Endothelial cell of umbilical vein (primary cell): ENCODE measurements at regions not wholly inside any gene's neighbourhood (a gene's known extent, or its start where the extent isn't known, plus 50 kb on each side); places are given as distances from the start of the nearest gene placed in this dataset.

Experiments used
- BruUV-seq: library from RNA; stranded (reverse); fragments of 400-500 nt; replicated peaks from 2 replicates; lab custom pipeline; 2021; lab: Mats Ljungman, UMichigan
- CTCF ChIA-PET: fragments of 300-600, 350-600 bp; sonication (Branson Sonifier 250); formaldehyde crosslinking; loops from one replicate; lab custom pipeline; 2021; ENCODE audit warnings: antibody characterized with exemption, inconsistent platforms; lab: Charles Lee
- POLR2A ChIA-PET: fragments of 300-600, 350-600 bp; sonication (Branson Sonifier 250); formaldehyde crosslinking; loops from one replicate; lab custom pipeline; 2021; ENCODE audit warnings: antibody characterized with exemption, inconsistent platforms; lab: Charles Lee
- DNase-seq: peaks from one replicate; pipeline ENCODE4 v3.0.0-alpha.2; 2011; ENCODE audit warnings: low read depth, low spot score
- FAIRE-seq: peaks from 2 replicates; lab custom pipeline; 2011; peaks lifted over from hg19 to GRCh38; lab: Jason Lieb, UNC
- H2AFZ ChIP-seq: 2 replicates; pipeline ENCODE4 v1.6.0; 2012; ENCODE audit warnings: low read depth, low read length, control low read depth, inconsistent platforms
- H3K27ac ChIP-seq: 2 replicates; pipeline ENCODE4 v1.5.1; 2011; ENCODE audit warnings: low read depth, mild to moderate bottlenecking, control low read depth, low read length, moderate library complexity; ENCODE audit not compliant: insufficient read depth
- H3K27me3 ChIP-seq, 2 experiments: 2 replicates each; pipeline versions ENCODE4 v1.6.0 to v1.6.1; 2011; ENCODE audit warnings: low read length in 2 of 2, mixed read lengths in 1 of 2; ENCODE audit not compliant: control insufficient read depth in 2 of 2, insufficient read depth in 2 of 2
- H3K36me3 ChIP-seq, 2 experiments: 2 replicates in 1 of 2; 3 replicates in 1 of 2; pipeline ENCODE4 v1.5.1; 2011; ENCODE audit warnings: low read length in 2 of 2, mild to moderate bottlenecking in 1 of 2, moderate library complexity in 1 of 2; ENCODE audit not compliant: control insufficient read depth in 2 of 2, insufficient read depth in 2 of 2; ENCODE audit errors: extremely low read depth in 1 of 2
- H3K4me1 ChIP-seq: 3 replicates; pipeline ENCODE4 v1.5.1; 2011; ENCODE audit warnings: mild to moderate bottlenecking, low read length; ENCODE audit not compliant: control insufficient read depth, insufficient read depth; ENCODE audit errors: extremely low read depth
- H3K4me2 ChIP-seq: 2 replicates; pipeline ENCODE4 v1.6.1; 2011; ENCODE audit warnings: low read length, control low read depth, mixed read lengths; ENCODE audit not compliant: insufficient read depth
- H3K4me3 ChIP-seq, 3 experiments: fragments of 200-600 bp in 1 of 3; sonication (generic), shearing (Covaris generic) in 1 of 3; replicated peaks in 1 of 3; 2 replicates each; pipeline ENCODE4 v1.5.1; 2011 to 2016; ENCODE audit warnings: control low read depth in 3 of 3, low read length in 3 of 3, mild to moderate bottlenecking in 2 of 3, inconsistent platforms in 1 of 3, low read depth in 1 of 3, moderate library complexity in 1 of 3; ENCODE audit not compliant: insufficient read depth in 1 of 3
- H3K79me2 ChIP-seq: 2 replicates; pipeline ENCODE4 v1.6.0; 2012; ENCODE audit warnings: low read length, inconsistent platforms; ENCODE audit not compliant: control insufficient read depth, insufficient read depth
- H3K9ac ChIP-seq: replicated peaks from 2 replicates; pipeline ENCODE3; 2011; ENCODE audit warnings: low read length, control low read depth; ENCODE audit not compliant: insufficient read depth; ENCODE audit errors: extremely low read depth
- H3K9me1 ChIP-seq: replicated peaks from 3 replicates; pipeline ENCODE4 v1.6.0; 2011; ENCODE audit warnings: mild to moderate bottlenecking, low read length; ENCODE audit not compliant: control insufficient read depth, insufficient read depth; ENCODE audit errors: extremely low read depth
- H3K9me3 ChIP-seq: replicated peaks from 2 replicates; pipeline ENCODE4 v1.5.1; 2012; ENCODE audit warnings: low read length, inconsistent platforms; ENCODE audit not compliant: control insufficient read depth, insufficient read depth
- H4K20me1 ChIP-seq: replicated peaks from 2 replicates; pipeline ENCODE3; 2011; ENCODE audit warnings: mild to moderate bottlenecking, low read length; ENCODE audit not compliant: control insufficient read depth, insufficient read depth; ENCODE audit errors: extremely low read depth
- CTCF ChIP-seq, 2 donors: IDR thresholded peaks; 1 replicate in 1 of 2; 2 replicates in 1 of 2; pipeline ENCODE4 v1.5.1; 2011; ENCODE audit warnings: low read length in 2 of 2, mild to moderate bottlenecking in 2 of 2, moderate library complexity in 2 of 2, control low read depth in 1 of 2, inconsistent platforms in 1 of 2, low read depth in 1 of 2; ENCODE audit not compliant: insufficient read depth in 1 of 2; ENCODE audit errors: extremely low read depth in 1 of 2
- EZH2 ChIP-seq: IDR thresholded peaks from 2 replicates; pipeline ENCODE4 v1.6.1; 2012; ENCODE audit warnings: borderline replicate concordance, low read depth, mild to moderate bottlenecking, moderate library complexity, low read length, inconsistent platforms; ENCODE audit not compliant: severe bottlenecking
- FOS ChIP-seq: IDR thresholded peaks from 2 replicates; pipeline ENCODE4 v1.6.1; 2011; ENCODE audit warnings: mild to moderate bottlenecking, low read length, moderate library complexity, borderline replicate concordance; ENCODE audit not compliant: insufficient read depth
- GATA2 ChIP-seq: IDR thresholded peaks from 2 replicates; pipeline ENCODE4 v1.7.0; 2011; ENCODE audit warnings: low read depth, mild to moderate bottlenecking, moderate library complexity, mixed read lengths, low read length; ENCODE audit not compliant: insufficient read length, insufficient read depth
- MAX ChIP-seq: IDR thresholded peaks from 2 replicates; pipeline ENCODE4 v1.6.1; 2011; ENCODE audit not compliant: insufficient read depth, insufficient read length
- MYC ChIP-seq: IDR thresholded peaks from one replicate; pipeline ENCODE4 v1.6.1; 2011; ENCODE audit warnings: mild to moderate bottlenecking, low read depth, low read length
- POLR2A ChIP-seq: IDR thresholded peaks from 2 replicates; pipeline ENCODE4 v1.6.1; 2012; ENCODE audit warnings: low read depth, mild to moderate bottlenecking, control low read depth, low read length
- POLR2AphosphoS5 ChIP-seq: IDR thresholded peaks from 2 replicates; pipeline ENCODE4 v1.6.1; 2012; ENCODE audit warnings: low read depth, mild to moderate bottlenecking, control low read depth, low read length, moderate library complexity; ENCODE audit not compliant: insufficient read depth
- dilution Hi-C: fragments of 300-500 bp; cut with MboI; formaldehyde crosslinking; loops from one replicate; pipeline ENCODE4 v1.15.0; 2019; ENCODE audit warnings: low sequenced_read_pairs; ENCODE audit not compliant: extremely low pct_ligation_motif_present
- intact Hi-C: fragments of 100-400 bp; cut with micrococcal nuclease; formaldehyde crosslinking; loops from one replicate; pipeline ENCODE4 v1.10.0; 2022

GRCh38 chr4:82124365-82124764 is 249.4 kb downstream of the HNRNPD start:
- Histone ChIP-seq H3K9me3 (no peaks in the 10 kb centered on the region), H3K9me1 (no peaks in the 10 kb centered on the region), H3K4me1 (no peaks in the 10 kb centered on the region), H2AFZ (no peak overlapping the region), H3K36me3 (no peaks in the 10 kb centered on the region), H4K20me1 (no peaks in the 10 kb centered on the region), H3K27me3 (no peaks in the 10 kb centered on the region), H3K4me2 (no peak overlapping the region), H3K79me2 (no peaks in the 10 kb centered on the region), H3K4me3 (no peak overlapping the region), H3K27ac (no peak overlapping the region), H3K9ac (no peak overlapping the region)
- CTCF ChIA-PET: no interaction called here
- no peak for TF ChIP-seq GATA2
- no peak for TF ChIP-seq MYC
- no peak for TF ChIP-seq EZH2
- no peak for TF ChIP-seq POLR2AphosphoS5
- TF ChIP-seq CTCF (IDR thresholded peaks at IDR 0.05; ENCODE audit: extremely low read depth in 1 of 2, insufficient read depth in 1 of 2, low read depth in 1 of 2, low read length in 2 of 2): no peak
- TF ChIP-seq MAX: no peak
- TF ChIP-seq POLR2A: no peak
- TF ChIP-seq FOS: no peak
- POLR2A ChIA-PET: no interaction called here
- intact Hi-C loops: no loop called here
- dilution Hi-C loops: no loop called here
- no peak for FAIRE-seq
- BruUV-seq: no TSS peak
- no peak for DNase-seq
